Activated T-helper 2 cell treated with anti-CD3 and anti-CD28 coated beads, Interferon-gamma antibody, Interleukin-2, Interleukin-4, amounts not matched to agents 10 μg/mL and 5 μg/mL and 100 μg/mL, durations not matched to agents 14 hours and 24 hours and 36 hours (primary cell): ENCODE measurements at regions not wholly inside any gene's neighbourhood (a gene's known extent, or its start where the extent isn't known, plus 50 kb on each side); places are given as distances from the start of the nearest gene placed in this dataset.

Experiments
- DNase-seq: peaks from one replicate; pipeline ENCODE4 v3.0.0; 2021; ENCODE audit warnings: low spot score
- H3K27ac Mint-ChIP-seq: one replicate; pipeline ENCODE4 v1.8.0; 2021; ENCODE audit warnings: mixed read lengths
- H3K27me3 Mint-ChIP-seq: one replicate; pipeline ENCODE4 v1.8.0; 2021; ENCODE audit warnings: low read depth, mixed read lengths
- H3K36me3 Mint-ChIP-seq: one replicate; pipeline ENCODE4 v1.8.0; 2021; ENCODE audit warnings: low read depth, mixed read lengths
- H3K4me1 Mint-ChIP-seq: one replicate; pipeline ENCODE4 v1.8.0; 2021; ENCODE audit warnings: low read depth, mixed read lengths
- H3K4me3 Mint-ChIP-seq: one replicate; pipeline ENCODE4 v1.8.0; 2021; ENCODE audit warnings: low read depth, mild to moderate bottlenecking, moderate library complexity, mixed read lengths
- H3K9me3 Mint-ChIP-seq: one replicate; pipeline ENCODE4 v1.8.0; 2021; ENCODE audit warnings: mixed read lengths
- intact Hi-C: fragments of 100-400 bp; cut with micrococcal nuclease; formaldehyde crosslinking; loops from one replicate; pipeline ENCODE4 v1.15.1; 2023

GRCh38 chr3:63150880-63151279 is 127.2 kb upstream of the SYNPR start:
- Mint-ChIP-seq H3K9me3 (peaks cover 13% of the 10 kb centered on the region), H3K27ac (no peak overlapping the region), H3K36me3 (no peaks in the 10 kb centered on the region), H3K27me3 (no peaks in the 10 kb centered on the region), H3K4me1 (no peaks in the 10 kb centered on the region), H3K4me3 (no peak overlapping the region)
- no peak for DNase-seq
- intact Hi-C loops, result no loop called here

DNA sequence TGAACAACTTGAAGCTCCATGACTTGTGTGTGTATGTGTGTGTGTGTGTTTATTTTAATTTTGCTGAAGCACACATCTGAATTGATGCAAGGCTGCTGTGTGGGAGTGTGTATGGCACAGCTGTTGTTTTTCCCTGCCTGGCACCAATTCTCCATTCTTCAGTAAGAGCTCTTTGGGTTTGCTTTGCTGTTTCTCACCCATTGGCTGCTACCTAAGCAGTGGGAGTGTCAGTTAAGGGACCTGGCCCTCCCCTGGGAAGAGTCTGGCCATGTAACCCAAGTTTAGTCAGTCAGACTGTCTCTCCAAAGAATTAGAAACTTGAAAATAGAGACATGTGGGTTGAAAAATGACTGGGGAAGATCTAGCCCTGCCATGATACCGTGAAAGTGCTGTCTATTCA is 126.2 kb upstream of the SYNPR start:
- no peaks in the 10 kb centered on the region for H3K4me1 Mint-ChIP-seq
- H3K27me3 Mint-ChIP-seq, result no peaks in the 10 kb centered on the region
- H3K27ac Mint-ChIP-seq, result no peak overlapping the region
- no peaks in the 10 kb centered on the region for H3K36me3 Mint-ChIP-seq
- DNase-seq, result no peak
- H3K4me3 Mint-ChIP-seq, result no peak overlapping the region
- H3K9me3 Mint-ChIP-seq, result peaks cover 9% of the 10 kb centered on the region
- intact Hi-C loops, result no loop called here

DNA sequence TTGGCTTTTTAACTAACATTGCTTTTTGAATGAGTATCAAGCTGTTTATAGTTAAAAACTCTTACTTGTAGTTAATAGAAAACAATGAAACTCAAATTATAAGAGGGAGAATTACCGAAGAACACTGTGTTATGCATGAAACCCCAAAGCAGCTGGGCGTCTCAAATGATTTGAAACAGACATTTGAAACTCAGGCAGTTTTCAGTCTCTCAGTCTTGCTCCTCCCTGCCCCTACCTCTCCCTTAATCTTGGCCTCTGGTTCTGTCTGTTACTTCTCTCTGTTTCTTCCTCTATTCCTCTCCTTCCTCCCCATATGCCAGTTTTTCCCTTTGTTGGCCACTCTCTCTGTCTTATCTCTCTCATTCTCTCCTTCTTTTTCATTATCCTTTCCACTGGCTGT is 118.3 kb upstream of the SYNPR start:
- no peaks in the 10 kb centered on the region for H3K36me3 Mint-ChIP-seq
- H3K4me1 Mint-ChIP-seq, result no peaks in the 10 kb centered on the region
- intact Hi-C loops, result no loop called here
- H3K4me3 Mint-ChIP-seq, result no peak overlapping the region
- H3K27me3 Mint-ChIP-seq, result no peaks in the 10 kb centered on the region
- no peak overlapping the region for H3K27ac Mint-ChIP-seq
- no peak for DNase-seq
- no peaks in the 10 kb centered on the region for H3K9me3 Mint-ChIP-seq

DNA sequence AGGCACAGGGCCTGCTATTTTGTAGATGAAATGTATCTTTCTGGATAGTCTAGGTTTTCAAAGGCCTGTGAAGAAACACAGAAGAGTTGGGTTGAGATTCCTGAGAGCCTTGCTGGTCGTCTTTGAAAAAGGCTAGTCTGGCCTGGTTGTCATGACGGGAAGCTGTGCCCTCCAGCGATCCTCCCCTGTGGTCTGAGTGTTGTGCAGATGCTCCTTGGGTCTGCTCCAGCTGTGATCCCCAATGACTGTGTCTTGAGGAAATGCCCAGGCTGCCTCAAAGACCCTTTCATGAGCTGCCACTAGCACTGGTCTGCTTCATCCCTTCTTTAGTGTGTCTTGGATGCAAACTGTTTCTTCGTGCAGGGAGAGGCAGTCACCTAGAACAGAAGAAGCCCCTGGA is 111.0 kb upstream of the SYNPR start:
- intact Hi-C loops, result no loop called here
- H3K4me1 Mint-ChIP-seq, result no peaks in the 10 kb centered on the region
- H3K27ac Mint-ChIP-seq, result no peak overlapping the region
- H3K4me3 Mint-ChIP-seq, result no peak overlapping the region
- no peaks in the 10 kb centered on the region for H3K36me3 Mint-ChIP-seq
- no peak for DNase-seq
- H3K27me3 Mint-ChIP-seq, result no peaks in the 10 kb centered on the region
- peaks cover 4% of the 10 kb centered on the region for H3K9me3 Mint-ChIP-seq

DNA sequence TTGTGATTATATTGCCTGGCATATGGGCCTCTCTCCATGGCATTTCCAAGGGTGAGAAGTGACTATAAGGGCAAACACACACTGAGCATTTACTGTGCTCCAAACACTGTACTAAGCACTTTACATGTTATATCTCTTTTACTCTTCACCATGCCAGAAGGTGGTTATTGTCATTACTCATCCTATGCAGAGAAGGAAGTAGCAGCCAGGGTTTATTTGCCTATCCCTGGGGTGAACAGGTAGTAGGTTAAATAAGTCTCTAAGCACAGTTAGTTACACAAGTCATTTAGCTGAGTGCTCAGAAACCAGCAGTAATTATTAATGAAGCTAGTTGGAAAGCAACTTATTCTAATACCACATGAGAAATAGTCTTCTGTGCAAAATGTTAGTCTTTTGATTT is 109.9 kb upstream of the SYNPR start:
- Mint-ChIP-seq H3K36me3 (no peaks in the 10 kb centered on the region), H3K4me1 (no peaks in the 10 kb centered on the region)
- intact Hi-C loops, result no loop called here

DNA sequence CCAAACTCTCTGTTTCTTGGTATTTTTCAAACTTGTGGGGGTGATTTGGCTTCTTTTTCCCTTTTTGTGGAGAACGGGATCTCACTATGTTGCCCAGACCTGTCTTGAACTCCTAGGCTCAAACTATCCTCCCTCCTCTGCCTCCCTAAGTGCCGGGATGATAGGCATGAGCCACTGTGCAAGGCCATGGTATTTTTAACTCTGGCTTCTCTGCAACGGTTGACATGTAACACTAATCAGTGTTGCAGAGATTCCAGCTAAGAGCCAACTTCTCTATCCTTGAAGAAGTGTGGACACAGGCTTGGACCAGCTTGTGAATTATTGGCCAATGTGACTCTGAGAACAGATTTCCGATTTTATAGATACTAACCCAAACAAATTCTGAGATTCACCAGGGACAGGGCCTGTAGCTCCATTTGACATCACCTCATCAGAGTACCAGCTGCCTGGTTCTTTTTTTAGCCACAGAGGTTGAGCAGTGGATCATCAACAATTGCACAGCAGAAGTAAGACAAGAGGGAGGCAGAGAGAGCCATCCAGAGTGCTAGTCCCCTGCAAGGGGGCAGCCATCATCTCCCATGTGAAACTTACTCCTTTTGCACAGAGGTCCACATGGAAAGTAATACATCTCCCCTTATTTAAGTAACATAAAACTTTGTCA is 98.1 kb upstream of the SYNPR start:
- no peaks in the 10 kb centered on the region for H3K27me3 Mint-ChIP-seq
- intact Hi-C loops, result no loop called here
- DNase-seq, result no peak
- H3K9me3 Mint-ChIP-seq, result peaks cover 8% of the 10 kb centered on the region
- no peak overlapping the region for H3K27ac Mint-ChIP-seq
- no peaks in the 10 kb centered on the region for H3K4me1 Mint-ChIP-seq
- H3K4me3 Mint-ChIP-seq, result no peak overlapping the region
- no peaks in the 10 kb centered on the region for H3K36me3 Mint-ChIP-seq

More for the DNA sequence above, 109.9 kb upstream of the SYNPR start:
- H3K4me3 Mint-ChIP-seq, result no peak overlapping the region
- no peaks in the 10 kb centered on the region for H3K27me3 Mint-ChIP-seq
- H3K27ac Mint-ChIP-seq, result no peak overlapping the region
- DNase-seq, result no peak
- peaks cover 4% of the 10 kb centered on the region for H3K9me3 Mint-ChIP-seq

DNA sequence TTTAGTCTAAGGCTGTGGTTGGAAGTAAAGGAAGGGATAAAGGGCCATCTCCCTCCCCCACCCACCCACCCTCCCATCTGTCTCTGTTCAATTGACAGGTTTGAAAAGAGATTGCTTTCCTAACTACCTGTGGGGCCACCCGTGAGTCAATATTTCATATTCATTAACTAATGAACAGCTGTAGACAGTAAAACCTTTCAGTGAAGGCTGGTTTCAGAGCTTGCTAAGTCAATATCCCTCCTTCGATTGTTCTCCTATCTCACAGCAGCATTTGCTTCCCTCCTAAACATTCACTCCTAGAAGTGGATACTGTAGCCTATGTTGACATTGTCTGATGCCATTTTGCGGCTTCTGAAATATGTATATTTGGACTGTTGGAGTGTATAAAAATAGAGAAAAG is 85.9 kb upstream of the SYNPR start:
- Mint-ChIP-seq H3K27me3 (no peaks in the 10 kb centered on the region), H3K36me3 (no peaks in the 10 kb centered on the region), H3K4me3 (no peak overlapping the region), H3K9me3 (no peaks in the 10 kb centered on the region), H3K4me1 (no peaks in the 10 kb centered on the region), H3K27ac (no peak overlapping the region)
- intact Hi-C loops, result no loop called here
- no peak for DNase-seq

DNA sequence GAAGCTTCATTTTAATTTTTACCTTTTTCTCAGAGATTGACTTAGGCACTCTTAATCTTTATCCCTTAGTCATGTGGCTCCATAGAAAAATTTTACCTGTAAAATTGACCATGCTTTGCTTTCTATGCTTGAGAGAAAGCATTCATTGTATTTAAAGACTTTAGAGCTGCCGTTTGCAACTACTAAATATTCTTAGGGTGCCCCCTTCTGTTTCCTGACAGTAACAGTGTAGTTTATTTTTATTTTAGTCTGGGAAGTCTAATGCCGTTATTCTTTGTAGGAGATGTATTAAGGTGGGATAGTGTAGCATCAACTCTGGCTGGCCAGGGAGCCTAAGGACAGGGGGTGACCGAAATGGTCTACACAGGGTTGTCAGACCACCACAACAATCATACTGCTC is 84.5 kb upstream of the SYNPR start:
- Mint-ChIP-seq H3K27me3 (no peaks in the 10 kb centered on the region), H3K27ac (no peak overlapping the region), H3K36me3 (no peaks in the 10 kb centered on the region), H3K9me3 (no peaks in the 10 kb centered on the region), H3K4me3 (no peak overlapping the region), H3K4me1 (no peaks in the 10 kb centered on the region)
- no peak for DNase-seq
- intact Hi-C loops, result no loop called here

GRCh38 chr3:63199606-63200005 is 78.5 kb upstream of the SYNPR start:
- Mint-ChIP-seq H3K36me3 (no peaks in the 10 kb centered on the region), H3K9me3 (no peaks in the 10 kb centered on the region), H3K27me3 (no peaks in the 10 kb centered on the region), H3K27ac (no peak overlapping the region), H3K4me3 (no peak overlapping the region), H3K4me1 (no peaks in the 10 kb centered on the region)
- DNase-seq, result no peak
- intact Hi-C loops, result no loop called here

DNA sequence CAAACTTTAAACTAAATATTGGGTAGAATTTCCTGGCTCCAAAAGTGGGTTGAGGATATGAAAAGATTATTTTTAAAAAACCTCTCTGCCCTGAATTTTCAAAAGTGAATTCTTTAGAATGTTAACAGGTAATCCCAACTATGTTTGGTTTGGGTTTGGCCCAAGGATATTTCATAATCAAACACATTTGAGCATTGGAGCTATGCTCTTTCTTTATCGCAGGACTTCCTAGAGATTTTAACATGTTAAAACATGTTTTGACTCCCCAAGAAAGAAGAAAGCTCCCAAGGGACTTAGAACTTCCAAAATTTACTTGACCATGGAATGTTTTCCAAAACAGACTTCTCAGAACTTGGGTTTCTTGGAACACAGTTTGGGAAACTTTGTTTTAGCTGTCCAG is 75.6 kb upstream of the SYNPR start:
- H3K27me3 Mint-ChIP-seq, result no peaks in the 10 kb centered on the region
- H3K4me1 Mint-ChIP-seq, result no peaks in the 10 kb centered on the region
- H3K36me3 Mint-ChIP-seq, result no peaks in the 10 kb centered on the region
- H3K9me3 Mint-ChIP-seq, result no peaks in the 10 kb centered on the region
- H3K4me3 Mint-ChIP-seq, result no peak overlapping the region
- no peak for DNase-seq
- H3K27ac Mint-ChIP-seq, result no peak overlapping the region
- intact Hi-C loops, result no loop called here

DNA sequence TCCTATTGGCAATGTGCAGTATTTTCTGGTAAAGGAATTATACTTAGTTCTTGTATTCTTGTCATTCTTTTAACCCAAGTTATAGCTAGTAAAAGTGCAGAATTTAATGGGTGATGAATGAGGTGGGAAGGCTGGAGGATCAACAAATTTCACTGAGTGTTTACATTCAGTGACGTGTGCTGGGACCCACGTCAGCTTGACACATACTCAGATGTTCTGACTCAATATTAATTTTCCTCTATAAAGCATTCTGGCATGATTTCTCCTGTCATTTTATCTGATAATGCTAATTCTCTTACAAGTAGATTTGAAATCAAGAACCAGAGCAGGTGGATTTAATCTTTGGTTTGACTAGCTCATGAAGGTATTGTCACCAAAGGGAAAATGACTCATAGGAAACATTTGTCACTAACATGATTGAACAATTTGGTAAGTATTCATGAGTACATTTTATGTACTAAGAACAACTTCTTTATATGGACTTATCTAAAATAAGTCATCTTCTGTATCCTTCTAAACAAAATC is 71.0 kb upstream of the SYNPR start:
- no peaks in the 10 kb centered on the region for H3K9me3 Mint-ChIP-seq
- H3K36me3 Mint-ChIP-seq, result no peaks in the 10 kb centered on the region
- no peak overlapping the region for H3K27ac Mint-ChIP-seq
- no peaks in the 10 kb centered on the region for H3K27me3 Mint-ChIP-seq
- intact Hi-C loops, result no loop called here
- H3K4me1 Mint-ChIP-seq, result no peaks in the 10 kb centered on the region
- no peak for DNase-seq
- no peak overlapping the region for H3K4me3 Mint-ChIP-seq

GRCh38 chr3:63228087-63228486 is 50.0 kb upstream of the SYNPR start:
- intact Hi-C loops, result loop anchor here (10.0 kb wide), 1 partner anchor 603 kb away; no protein-coding TSS in a partner anchor
- no peaks in the 10 kb centered on the region for H3K27me3 Mint-ChIP-seq
- no peak for DNase-seq
- H3K27ac Mint-ChIP-seq, result no peak overlapping the region
- no peaks in the 10 kb centered on the region for H3K9me3 Mint-ChIP-seq
- H3K4me1 Mint-ChIP-seq, result no peaks in the 10 kb centered on the region
- H3K4me3 Mint-ChIP-seq, result no peak overlapping the region
- H3K36me3 Mint-ChIP-seq, result no peaks in the 10 kb centered on the region
